AG08395 (cell line): ENCODE measurements at regions not wholly inside any gene's neighbourhood (a gene's known extent, or its start where the extent isn't known, plus 50 kb on each side); places are given as distances from the start of the nearest gene placed in this dataset.

Experiments used
- DNase-seq: peaks from one replicate; pipeline ENCODE4 v3.0.0; 2012; ENCODE audit warnings: mixed read lengths, low spot score

GRCh38 chr7:51679358-51679757 is 362.7 kb upstream of the COBL start:
- DNase-seq = no peak

- no peak for DNase-seq
These were observed 350.1 kb upstream of the COBL start for GRCh38 chr7:51666751-51667150.

GRCh38 chr7:51666266-51666665 is 349.7 kb upstream of the COBL start:
- no peak for DNase-seq

- DNase-seq = no peak
These were observed 348.6 kb upstream of the COBL start for GRCh38 chr7:51665045-51665780.

- DNase-seq = no peak
These were observed 343.9 kb upstream of the COBL start for GRCh38 chr7:51660516-51660915.

- no peak for DNase-seq
These were observed 342.1 kb upstream of the COBL start for GRCh38 chr7:51658684-51659083.

GRCh38 chr7:51647931-51648351 is 331.3 kb upstream of the COBL start:
- no peak for DNase-seq

GRCh38 chr7:51647486-51647885 is 330.9 kb upstream of the COBL start:
- DNase-seq = no peak

- DNase-seq = no peak
These were observed 329.2 kb upstream of the COBL start for GRCh38 chr7:51645702-51646298.

- DNase-seq = no peak
These were observed 328.6 kb upstream of the COBL start for GRCh38 chr7:51645255-51645654.

GRCh38 chr7:51644216-51644615 is 327.6 kb upstream of the COBL start:
- no peak for DNase-seq

GRCh38 chr7:51640841-51641240 is 324.2 kb upstream of the COBL start:
- DNase-seq = no peak

- no peak for DNase-seq
These were observed 323.2 kb upstream of the COBL start for GRCh38 chr7:51639661-51640334.

- DNase-seq = no peak
These were observed 319.9 kb upstream of the COBL start for GRCh38 chr7:51636503-51636902.

GRCh38 chr7:51635775-51636174 is 319.2 kb upstream of the COBL start:
- no peak for DNase-seq

- DNase-seq = no peak
These were observed 317.9 kb upstream of the COBL start for GRCh38 chr7:51634538-51634937.

- no peak for DNase-seq
These were observed 317.4 kb upstream of the COBL start for GRCh38 chr7:51634025-51634424.

GRCh38 chr7:51633596-51633995 is 317.0 kb upstream of the COBL start:
- no peak for DNase-seq

GRCh38 chr7:51633006-51633405 is 316.4 kb upstream of the COBL start:
- no peak for DNase-seq

GRCh38 chr7:51630933-51631332 is 314.3 kb upstream of the COBL start:
- DNase-seq = no peak

GRCh38 chr7:51629206-51629605 is 312.6 kb upstream of the COBL start:
- DNase-seq = no peak

- DNase-seq = no peak
These were observed 305.3 kb upstream of the COBL start for GRCh38 chr7:51621956-51622355.

- DNase-seq = no peak
These were observed 304.1 kb upstream of the COBL start for GRCh38 chr7:51620706-51621105.
